ENCODE measurements at regions not wholly inside any gene's neighbourhood (a gene's known extent, or its start where the extent isn't known, plus 50 kb on each side); places are given as distances from the start of the nearest gene placed in this dataset.

- TF ChIP-seq CTCF (IDR thresholded peaks at IDR 0.05): no peak
- TF ChIP-seq POLR2A (IDR thresholded peaks at IDR 0.05): no peak
Measured at GRCh38 chr2:53111406-53111805, 656.2 kb upstream of the CHAC2 start.

Measured in right lobe of liver (tissue), 4 donors.